BJ (cell line): ENCODE measurements at regions not wholly inside any gene's neighbourhood (a gene's known extent, or its start where the extent isn't known, plus 50 kb on each side); places are given as distances from the start of the nearest gene placed in this dataset.

ENCODE experiments used
- CTCF ChIA-PET: fragments of 350-600 bp; formaldehyde crosslinking; extraction: SDS; loops from one replicate; lab custom pipeline; 2021; ENCODE audit warnings: antibody characterized with exemption, inconsistent platforms; lab: Yijun Ruan, JAX
- POLR2A ChIA-PET: fragments of 300-600 bp; sonication (Branson Sonifier 250); formaldehyde crosslinking; extraction: SDS; loops from one replicate; lab custom pipeline; 2021; ENCODE audit warnings: antibody characterized with exemption; lab: Charles Lee
- DNase-seq: peaks from one replicate; pipeline ENCODE4 v3.0.0-alpha.2; 2011; ENCODE audit warnings: low read depth
- H3K27me3 ChIP-seq: 2 replicates; pipeline ENCODE4 v1.6.0; 2011; ENCODE audit warnings: low read length; ENCODE audit not compliant: control insufficient read depth, insufficient read depth
- H3K36me3 ChIP-seq: 2 replicates; pipeline ENCODE4 v1.5.1; 2011; ENCODE audit warnings: low read length; ENCODE audit not compliant: control insufficient read depth, insufficient read depth
- H3K4me3 ChIP-seq: 2 replicates; pipeline ENCODE4 v1.5.1; 2011; ENCODE audit warnings: low read depth, mild to moderate bottlenecking, control low read depth, low read length
- CTCF ChIP-seq: IDR thresholded peaks from 2 replicates; pipeline ENCODE4 v1.5.1; 2011; ENCODE audit warnings: low read depth, mild to moderate bottlenecking, control low read depth, inconsistent platforms, low read length, moderate library complexity; ENCODE audit not compliant: insufficient read depth

GRCh38 chr11:92026664-92027063 lies 198.0 kb upstream of the FAT3 start:
- no peak for DNase-seq
- POLR2A ChIA-PET, result no interaction called here
- no peak for TF ChIP-seq CTCF
- H3K27me3 ChIP-seq, result no peaks in the 10 kb centered on the region
- no peaks in the 10 kb centered on the region for H3K36me3 ChIP-seq
- CTCF ChIA-PET, result no interaction called here
- H3K4me3 ChIP-seq, result no peak overlapping the region

GRCh38 chr11:92024788-92025187 lies 199.8 kb upstream of the FAT3 start:
- no peaks in the 10 kb centered on the region for H3K27me3 ChIP-seq
- no peak for TF ChIP-seq CTCF
- DNase-seq, result no peak
- H3K36me3 ChIP-seq, result no peaks in the 10 kb centered on the region
- H3K4me3 ChIP-seq, result no peak overlapping the region
- CTCF ChIA-PET, result no interaction called here
- POLR2A ChIA-PET, result interaction anchor here (0.6 kb wide), 1 partner anchor 138 kb away, joined by 3 read pairs; no protein-coding TSS in a partner anchor

GRCh38 chr11:92022499-92022898 lies 202.1 kb upstream of the FAT3 start:
- Histone ChIP-seq H3K36me3 (no peaks in the 10 kb centered on the region), H3K4me3 (no peak overlapping the region), H3K27me3 (no peaks in the 10 kb centered on the region)
- POLR2A ChIA-PET, result no interaction called here
- CTCF ChIA-PET, result no interaction called here
- no peak for DNase-seq
- TF ChIP-seq CTCF, result no peak

GRCh38 chr11:92018332-92018731 lies 206.3 kb upstream of the FAT3 start:
- no peak overlapping the region for H3K4me3 ChIP-seq
- ChIA-PET POLR2A (no interaction called here), CTCF (no interaction called here)
- no peak for TF ChIP-seq CTCF
- H3K36me3 ChIP-seq, result no peaks in the 10 kb centered on the region
- DNase-seq, result no peak
- no peaks in the 10 kb centered on the region for H3K27me3 ChIP-seq

GRCh38 chr11:92008249-92008648 lies 216.4 kb upstream of the FAT3 start:
- DNase-seq, result no peak
- ChIA-PET CTCF (no interaction called here), POLR2A (no interaction called here)
- no peak overlapping the region for H3K4me3 ChIP-seq
- H3K27me3 ChIP-seq, result no peaks in the 10 kb centered on the region
- no peaks in the 10 kb centered on the region for H3K36me3 ChIP-seq
- TF ChIP-seq CTCF, result no peak
